Fibroblast of pulmonary artery (primary cell): ENCODE measurements at regions not wholly inside any gene's neighbourhood (a gene's known extent, or its start where the extent isn't known, plus 50 kb on each side); places are given as distances from the start of the nearest gene placed in this dataset.
"Not testable (repeated sequence)": the region's sequence is repeated elsewhere in the genome, so short reads cannot be mapped to it uniquely, and the experiment has no call there.

Experiments
- DNase-seq: peaks from one replicate; pipeline ENCODE4 v3.0.0-alpha.2; 2010; ENCODE audit warnings: low read depth
- H3K4me3 ChIP-seq: replicated peaks from 2 replicates; pipeline ENCODE4 v1.5.1; 2011; ENCODE audit warnings: low read depth, mild to moderate bottlenecking, control low read depth, low read length, moderate library complexity
- TF ChIP-seq, protein P1 (sequence below): IDR thresholded peaks from 2 replicates; pipeline ENCODE4 v1.5.1; 2011; ENCODE audit warnings: mild to moderate bottlenecking, control low read depth, low read length, inconsistent platforms; ENCODE audit errors: missing control alignments

DNA sequence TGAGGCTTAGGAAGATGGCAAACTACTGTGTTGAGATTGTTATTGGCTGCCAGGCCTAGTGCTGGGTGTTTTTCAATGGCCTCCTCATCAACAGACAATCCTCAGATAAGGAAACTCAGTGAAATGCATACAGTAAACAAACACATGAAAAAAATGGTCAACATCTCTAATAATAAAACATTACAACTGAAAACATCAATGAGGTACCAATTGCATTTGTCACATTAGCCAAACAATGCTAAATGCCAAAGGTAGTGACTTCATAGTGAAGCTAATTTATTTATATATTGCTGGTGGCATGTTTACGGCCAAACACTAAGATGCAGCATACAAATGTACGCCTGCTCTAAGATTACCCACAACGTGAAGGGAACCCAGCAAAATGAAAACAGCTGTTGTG lies 224.0 kb upstream of the UBL3 start:
- DNase-seq = no peak
- H3K4me3 ChIP-seq = no peak overlapping the region
- TF ChIP-seq, protein P1, sequence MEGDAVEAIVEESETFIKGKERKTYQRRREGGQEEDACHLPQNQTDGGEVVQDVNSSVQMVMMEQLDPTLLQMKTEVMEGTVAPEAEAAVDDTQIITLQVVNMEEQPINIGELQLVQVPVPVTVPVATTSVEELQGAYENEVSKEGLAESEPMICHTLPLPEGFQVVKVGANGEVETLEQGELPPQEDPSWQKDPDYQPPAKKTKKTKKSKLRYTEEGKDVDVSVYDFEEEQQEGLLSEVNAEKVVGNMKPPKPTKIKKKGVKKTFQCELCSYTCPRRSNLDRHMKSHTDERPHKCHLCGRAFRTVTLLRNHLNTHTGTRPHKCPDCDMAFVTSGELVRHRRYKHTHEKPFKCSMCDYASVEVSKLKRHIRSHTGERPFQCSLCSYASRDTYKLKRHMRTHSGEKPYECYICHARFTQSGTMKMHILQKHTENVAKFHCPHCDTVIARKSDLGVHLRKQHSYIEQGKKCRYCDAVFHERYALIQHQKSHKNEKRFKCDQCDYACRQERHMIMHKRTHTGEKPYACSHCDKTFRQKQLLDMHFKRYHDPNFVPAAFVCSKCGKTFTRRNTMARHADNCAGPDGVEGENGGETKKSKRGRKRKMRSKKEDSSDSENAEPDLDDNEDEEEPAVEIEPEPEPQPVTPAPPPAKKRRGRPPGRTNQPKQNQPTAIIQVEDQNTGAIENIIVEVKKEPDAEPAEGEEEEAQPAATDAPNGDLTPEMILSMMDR = no peak

DNA sequence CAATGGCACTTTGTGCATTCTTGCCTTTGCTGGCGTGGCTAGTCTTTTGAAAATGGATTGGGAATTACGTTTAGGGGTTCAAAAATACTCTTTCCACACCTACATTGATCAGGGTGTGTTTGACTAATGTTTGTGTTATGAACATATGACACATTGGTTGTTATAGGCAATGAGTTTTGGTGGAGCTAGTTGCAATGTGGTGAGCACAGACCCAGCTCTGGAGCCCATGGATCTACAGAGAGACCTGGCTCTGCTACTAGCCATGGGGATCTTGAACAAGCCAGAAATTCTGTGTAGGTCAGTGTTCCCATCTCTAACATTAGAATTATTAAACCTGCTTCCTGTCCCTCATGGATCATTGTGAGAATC lies 222.4 kb upstream of the UBL3 start:
- DNase-seq = no peak
- TF ChIP-seq, protein P1 = no peak

DNA sequence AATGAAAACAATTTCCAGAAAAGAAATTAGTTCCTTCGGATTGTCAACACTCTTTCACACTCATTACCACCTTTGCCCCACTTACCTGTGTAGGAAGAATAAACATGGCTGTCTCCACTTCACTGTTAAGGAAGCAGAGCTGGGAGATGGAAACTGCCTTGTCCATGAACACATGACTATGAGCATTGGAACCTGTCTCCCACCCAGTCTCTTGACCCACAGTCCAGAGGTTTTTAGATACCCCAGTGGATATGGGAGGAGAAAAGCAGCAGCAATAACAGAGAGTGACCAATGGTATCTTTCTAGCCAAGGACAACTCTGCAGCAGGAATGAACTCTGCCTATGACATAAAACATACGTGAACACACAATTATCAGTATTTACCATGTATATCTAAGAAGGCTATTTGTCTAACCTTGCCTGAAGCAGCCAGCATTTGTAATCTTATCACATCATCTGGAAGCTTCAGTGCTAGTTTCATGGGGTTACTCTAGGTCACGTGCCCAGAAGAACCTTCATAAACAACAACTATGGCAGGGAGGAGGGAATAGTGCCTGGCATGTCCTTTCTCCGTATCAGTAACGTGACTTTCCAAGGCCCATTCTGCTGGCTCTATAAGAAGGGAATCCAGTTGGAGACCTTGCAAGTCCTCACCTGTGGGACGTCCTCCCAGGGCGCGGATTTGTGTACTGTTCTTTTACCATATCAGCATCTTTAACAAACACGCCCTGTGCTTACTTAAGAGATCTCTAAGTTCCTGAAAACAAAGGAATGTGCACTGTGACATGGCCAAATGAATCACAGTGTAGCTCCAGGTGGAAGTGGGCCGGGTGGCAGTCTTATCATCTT lies 221.8 kb upstream of the UBL3 start:
- H3K4me3 ChIP-seq = no peak overlapping the region
- no peak for DNase-seq
- TF ChIP-seq, protein P1 = no peak

More for the DNA sequence above, 222.4 kb upstream of the UBL3 start:
- H3K4me3 ChIP-seq = no peak overlapping the region

DNA sequence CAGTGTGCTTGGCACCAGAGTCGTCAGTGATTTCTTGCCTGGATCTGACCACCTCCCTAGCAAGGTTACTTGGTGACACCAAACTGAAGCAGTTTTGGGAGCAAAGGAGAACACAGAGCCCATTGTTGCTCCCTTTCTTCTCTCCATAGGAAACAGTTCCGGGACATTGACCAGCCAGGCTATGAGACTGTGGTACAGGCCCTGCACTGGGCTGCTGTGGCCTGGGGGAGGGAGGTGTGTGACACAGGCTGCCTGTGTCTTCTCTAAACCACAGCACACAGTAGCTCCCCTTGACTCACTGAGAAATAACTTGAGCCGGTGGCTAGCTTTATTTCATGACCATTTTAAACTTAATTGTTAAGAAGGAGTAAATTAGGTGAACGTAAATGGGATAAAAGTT lies 214.8 kb upstream of the UBL3 start:
- TF ChIP-seq, protein P1 = no peak
- H3K4me3 ChIP-seq = no peak overlapping the region
- no peak for DNase-seq

DNA sequence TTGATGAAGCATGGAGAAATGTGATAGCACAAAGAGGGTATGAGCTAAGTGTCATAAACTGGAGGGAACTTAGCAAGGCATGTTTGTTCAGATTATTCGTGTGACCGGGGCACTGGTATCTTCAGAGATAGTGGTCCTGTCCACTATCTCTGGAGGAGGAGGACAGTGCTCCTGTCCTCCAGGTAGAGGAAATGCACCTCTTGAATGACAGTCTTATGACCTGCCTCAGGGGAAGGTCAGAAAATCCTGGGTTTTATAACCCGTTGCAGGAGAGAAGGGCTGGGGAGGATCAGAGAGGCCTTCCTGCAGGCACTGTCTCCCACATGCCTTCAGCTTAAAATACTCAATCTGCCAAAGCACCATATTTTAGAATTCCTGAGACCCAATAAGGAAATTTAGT lies 213.5 kb upstream of the UBL3 start:
- TF ChIP-seq, protein P1 = no peak
- no peak for DNase-seq
- H3K4me3 ChIP-seq = no peak overlapping the region

DNA sequence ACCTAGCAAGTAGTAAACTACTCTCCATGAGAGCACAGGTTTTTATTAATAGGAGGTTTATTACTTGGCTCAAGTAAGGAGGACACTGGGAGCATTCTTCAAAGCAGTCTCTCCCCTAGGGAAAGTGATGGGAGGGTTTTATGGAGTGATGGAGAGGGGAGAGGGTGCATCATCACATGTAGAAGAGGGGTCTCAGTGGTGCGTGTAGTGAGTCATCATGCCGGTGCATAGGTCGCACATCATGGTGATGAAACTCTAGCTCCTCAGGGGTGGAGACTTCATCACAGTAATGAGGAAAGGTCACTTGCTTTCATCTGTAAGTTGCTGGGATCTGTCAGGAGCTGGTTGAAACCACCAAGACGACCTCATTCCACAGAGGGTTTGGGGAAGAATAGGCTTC lies 210.8 kb upstream of the UBL3 start:
- DNase-seq = no peak
- H3K4me3 ChIP-seq = no peak overlapping the region
- TF ChIP-seq, protein P1 = no peak

DNA sequence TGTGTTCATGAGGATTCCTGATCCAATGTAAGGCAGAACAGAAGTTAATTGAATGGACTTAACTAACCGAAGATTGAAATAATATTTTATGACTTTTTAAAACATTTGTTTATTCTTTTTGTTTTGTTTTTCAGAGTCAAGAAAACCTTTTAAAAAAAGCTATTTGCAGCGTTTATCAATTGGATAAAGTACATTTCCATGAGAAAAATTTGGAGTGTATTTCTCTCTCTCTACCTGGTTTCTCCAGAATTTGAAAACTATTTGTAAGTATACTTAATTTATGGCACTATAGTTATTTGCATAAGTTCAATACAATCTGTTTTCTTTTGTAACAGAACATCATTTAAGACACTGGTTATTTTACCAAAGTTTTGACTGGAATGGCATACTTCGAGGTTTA lies 208.0 kb upstream of the UBL3 start:
- no peak overlapping the region for H3K4me3 ChIP-seq
- TF ChIP-seq, protein P1 = no peak
- DNase-seq = no peak

DNA sequence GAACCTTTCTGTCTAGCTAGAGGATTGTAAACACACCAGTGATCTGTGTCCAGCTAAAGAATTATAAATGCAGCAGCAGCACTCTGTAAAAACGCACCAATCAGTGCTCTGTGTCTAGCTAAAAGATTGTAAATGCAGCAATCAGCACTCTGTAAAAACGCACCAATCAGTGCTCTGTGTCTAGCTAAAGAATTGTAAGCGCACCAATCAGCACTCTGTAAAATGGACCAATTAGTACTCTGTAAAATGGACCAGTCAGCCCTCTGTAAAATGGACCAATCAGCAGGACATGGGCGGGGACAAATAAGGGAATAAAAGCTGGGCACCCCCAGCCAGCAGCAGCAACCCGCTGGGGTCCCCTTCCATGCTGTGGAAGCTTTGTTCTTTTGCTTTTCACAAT lies 204.1 kb upstream of the UBL3 start:
- DNase-seq, H3K4me3 ChIP-seq: not testable (repeated sequence)
